H1 (cell line): ENCODE measurements at regions not wholly inside any gene's neighbourhood (a gene's known extent, or its start where the extent isn't known, plus 50 kb on each side); places are given as distances from the start of the nearest gene placed in this dataset.

Source experiments
- CTCF ChIA-PET: fragments of 300-600 bp; sonication (Branson Sonifier 250); formaldehyde crosslinking; loops from one replicate; lab custom pipeline; 2021; ENCODE audit not compliant: partially characterized antibody; lab: Charles Lee
- POLR2A ChIA-PET: fragments of 300-600 bp; sonication (Branson Sonifier 250); formaldehyde crosslinking; loops from one replicate; lab custom pipeline; 2021; ENCODE audit warnings: inconsistent platforms; ENCODE audit not compliant: partially characterized antibody; lab: Charles Lee
- DNase-seq, 2 experiments: peaks; one replicate each; pipeline versions ENCODE4 v3.0.0 to v3.0.0-alpha.2; 2010 to 2022; ENCODE audit warnings: low spot score in 2 of 2, low read depth in 1 of 2, mixed read lengths in 1 of 2
- FAIRE-seq: peaks from 2 replicates; lab custom pipeline; 2011; peaks lifted over from hg19 to GRCh38; lab: Jason Lieb, UNC
- H2AFZ ChIP-seq: 2 replicates; pipeline ENCODE4 v1.8.1; 2012; ENCODE audit warnings: low read length, inconsistent platforms
- H2AK5ac ChIP-seq: 2 replicates; pipeline ENCODE4 v1.6.1; 2013; ENCODE audit warnings: low read depth, low read length
- H2BK120ac ChIP-seq: replicated peaks from 2 replicates; pipeline ENCODE3; 2013; ENCODE audit warnings: low read depth, low read length, inconsistent platforms
- H2BK12ac ChIP-seq: 2 replicates; pipeline ENCODE4 v1.6.1; 2013; ENCODE audit warnings: low read depth, low read length
- H2BK15ac ChIP-seq: 2 replicates; pipeline ENCODE4 v1.6.1; 2013; ENCODE audit warnings: low read length
- H2BK20ac ChIP-seq: 2 replicates; pipeline ENCODE4 v1.6.1; 2013; ENCODE audit warnings: low read length
- H2BK5ac ChIP-seq: 2 replicates; pipeline ENCODE4 v1.6.1; 2013; ENCODE audit warnings: low read depth, low read length
- H3K14ac ChIP-seq: 2 replicates; pipeline ENCODE4 v1.6.1; 2013; ENCODE audit warnings: inconsistent platforms; ENCODE audit not compliant: insufficient read length
- H3K18ac ChIP-seq: 2 replicates; pipeline ENCODE4 v1.6.1; 2013; ENCODE audit warnings: low read length; ENCODE audit errors: extremely low read depth
- H3K23ac ChIP-seq: 2 replicates; pipeline ENCODE4 v1.6.1; 2013; ENCODE audit warnings: inconsistent platforms; ENCODE audit not compliant: insufficient read length
- H3K23me2 ChIP-seq: 2 replicates; pipeline ENCODE4 v1.6.1; 2013; ENCODE audit warnings: low read depth, low read length
- H3K27ac ChIP-seq: 2 replicates; pipeline ENCODE4 v1.6.1; 2011; ENCODE audit warnings: low read depth, low read length, inconsistent platforms
- H3K27me3 ChIP-seq, 4 experiments: replicated peaks in 1 of 4; 1 replicate in 1 of 4; 2 replicates in 3 of 4; pipeline versions ENCODE4 v1.6.1 to v1.8.1; 2011 to 2013; ENCODE audit warnings: low read length in 3 of 4, mild to moderate bottlenecking in 3 of 4, inconsistent platforms in 2 of 4, mixed read lengths in 2 of 4, moderate library complexity in 1 of 4; ENCODE audit not compliant: control insufficient read depth in 3 of 4, insufficient read depth in 3 of 4; ENCODE audit errors: extremely low read depth in 1 of 4
- H3K36me3 ChIP-seq, 4 experiments: 2 replicates each; pipeline versions ENCODE4 v1.6.1 to v1.8.1; 2011 to 2013; ENCODE audit warnings: mild to moderate bottlenecking in 4 of 4, low read length in 3 of 4, moderate library complexity in 2 of 4, control low read depth in 1 of 4, inconsistent platforms in 1 of 4; ENCODE audit not compliant: insufficient read depth in 4 of 4, control insufficient read depth in 2 of 4
- H3K4ac ChIP-seq: replicated peaks from 2 replicates; pipeline ENCODE3; 2013; ENCODE audit warnings: low read length, low read depth, mixed read lengths, inconsistent platforms; ENCODE audit not compliant: insufficient read length
- H3K4me1 ChIP-seq, 4 experiments: replicated peaks in 1 of 4; 1 replicate in 1 of 4; 2 replicates in 3 of 4; pipeline versions ENCODE4 v1.6.1 to v1.8.1; 2011 to 2013; ENCODE audit warnings: low read length in 3 of 4, inconsistent platforms in 2 of 4, mixed read lengths in 1 of 4; ENCODE audit not compliant: insufficient read depth in 4 of 4, control insufficient read depth in 3 of 4
- H3K4me2 ChIP-seq, 2 experiments: 2 replicates each; pipeline versions ENCODE4 v1.6.1 to v1.8.1; 2011 to 2013; ENCODE audit warnings: low read depth in 2 of 2, low read length in 2 of 2, control low read depth in 1 of 2, inconsistent platforms in 1 of 2, mild to moderate bottlenecking in 1 of 2; ENCODE audit not compliant: insufficient read depth in 1 of 2
- H3K4me3 ChIP-seq, 4 experiments: fragments of 200-600, 300-600 bp in 1 of 4; sonication (generic), shearing (Covaris generic), sonication (Bioruptor Twin) in 1 of 4; 2 replicates each; pipeline versions ENCODE4 v1.5.1 to v1.8.1; 2011 to 2016; ENCODE audit warnings: low read length in 4 of 4, low read depth in 3 of 4, control low read depth in 2 of 4, inconsistent platforms in 2 of 4, mild to moderate bottlenecking in 2 of 4, mixed read lengths in 1 of 4, moderate library complexity in 1 of 4; ENCODE audit not compliant: insufficient read depth in 2 of 4; ENCODE audit errors: extremely low read depth in 1 of 4
- H3K56ac ChIP-seq: replicated peaks from 2 replicates; pipeline ENCODE3; 2013; ENCODE audit warnings: low read depth, mild to moderate bottlenecking, mixed read lengths, low read length, inconsistent platforms; ENCODE audit not compliant: insufficient read length
- H3K79me1 ChIP-seq: 2 replicates; pipeline ENCODE4 v1.6.1; 2013; ENCODE audit warnings: low read depth, low read length, control low read depth
- H3K79me2 ChIP-seq, 2 experiments: 2 replicates each; pipeline versions ENCODE4 v1.6.1 to v1.8.1; 2012 to 2013; ENCODE audit warnings: low read length in 2 of 2, mild to moderate bottlenecking in 2 of 2, inconsistent platforms in 1 of 2; ENCODE audit not compliant: insufficient read depth in 2 of 2, control insufficient read depth in 1 of 2
- H3K9ac ChIP-seq, 4 experiments: replicated peaks in 1 of 4; 1 replicate in 1 of 4; 2 replicates in 3 of 4; pipeline versions ENCODE4 v1.6.1 to v1.8.1; 2011 to 2013; ENCODE audit warnings: low read depth in 3 of 4, low read length in 3 of 4, control low read depth in 2 of 4, mild to moderate bottlenecking in 2 of 4, moderate library complexity in 2 of 4, inconsistent platforms in 1 of 4; ENCODE audit errors: extremely low read depth in 1 of 4
- H3K9me3 ChIP-seq, 2 experiments: 2 replicates each; pipeline versions ENCODE4 v1.6.1 to v1.8.1; 2012 to 2013; ENCODE audit warnings: mild to moderate bottlenecking in 2 of 2, moderate library complexity in 2 of 2, control low read depth in 1 of 2, inconsistent platforms in 1 of 2, low read depth in 1 of 2, low read length in 1 of 2, mixed read lengths in 1 of 2; ENCODE audit not compliant: insufficient read depth in 2 of 2
- H4K20me1 ChIP-seq, 2 experiments: replicated peaks in 1 of 2; 2 replicates each; pipeline versions ENCODE3 to v1.8.1; 2011 to 2013; ENCODE audit warnings: inconsistent platforms in 2 of 2, low read length in 2 of 2, mild to moderate bottlenecking in 1 of 2; ENCODE audit not compliant: insufficient read depth in 2 of 2, control insufficient read depth in 1 of 2
- H4K5ac ChIP-seq: 2 replicates; pipeline ENCODE4 v1.6.1; 2013; ENCODE audit warnings: low read length, low read depth, mixed read lengths, inconsistent platforms; ENCODE audit not compliant: insufficient read length
- H4K8ac ChIP-seq: 2 replicates; pipeline ENCODE4 v1.8.0; 2013; ENCODE audit warnings: mild to moderate bottlenecking, moderate library complexity, low read length, inconsistent platforms; ENCODE audit not compliant: insufficient read depth; ENCODE audit errors: extremely low read depth
- H4K91ac ChIP-seq: replicated peaks from 2 replicates; pipeline ENCODE3; 2013; ENCODE audit warnings: low read length, mixed read lengths, inconsistent platforms; ENCODE audit not compliant: insufficient read length
- BCL11A ChIP-seq, 2 experiments: IDR thresholded peaks; one replicate each; pipeline ENCODE4 v1.6.1; 2011; ENCODE audit warnings: low read depth in 2 of 2, low read length in 2 of 2, mild to moderate bottlenecking in 2 of 2
- RBBP5 ChIP-seq: IDR thresholded peaks from 2 replicates; pipeline ENCODE4 v1.7.1; 2012; ENCODE audit warnings: low read depth, mild to moderate bottlenecking, inconsistent platforms, low read length, moderate library complexity, borderline replicate concordance
- SUZ12 ChIP-seq: fragments of 200-600 bp; sonication (generic); IDR thresholded peaks from 2 replicates; pipeline ENCODE4 v1.6.1; 2012; ENCODE audit warnings: mild to moderate bottlenecking, inconsistent platforms, low read length, moderate library complexity, mixed read lengths
- TAF1 ChIP-seq: IDR thresholded peaks from 2 replicates; pipeline ENCODE4 v1.6.1; 2011; ENCODE audit warnings: mild to moderate bottlenecking, low read depth, low read length
- TCF12 ChIP-seq: IDR thresholded peaks from 2 replicates; pipeline ENCODE4 v1.6.1; 2011; ENCODE audit warnings: low read depth, mild to moderate bottlenecking, low read length
- WGBS, 2 experiments: shearing (Covaris generic) in 1 of 2; methylation state at CpG; one replicate each; pipeline versions ENCODE4 v1.1.6 to v1.1.7; 2013 to 2015; ENCODE audit warnings: low lambda C conversion rate in 2 of 2, mixed read lengths in 2 of 2, inconsistent platforms in 1 of 2, low coverage in 1 of 2, missing lambda C conversion rate in 1 of 2; ENCODE audit not compliant: insufficient replicate concordance in 2 of 2, insufficient coverage in 1 of 2, insufficient read length in 1 of 2; ENCODE audit errors: extremely low coverage in 1 of 2, missing lambda C conversion rate in 1 of 2; 5-methylcytosine and 5-hydroxymethylcytosine counted together

- Histone ChIP-seq H3K4ac (no peak overlapping the region), H3K4me1 (no peaks in the 10 kb centered on the region; a peak in 1 of 7 replicates), H3K9ac (no peak overlapping the region), H4K91ac (no peak overlapping the region), H3K4me2 (no peak overlapping the region), H3K9me3 (no peaks in the 10 kb centered on the region), H3K27me3 (0 out of 7 replicates have a peak, but pooled peaks cover 0 to 3% (median 0%) of the 10 kb centered on the region in 4 experiments), H2AK5ac (no peak overlapping the region), H3K79me1 (no peaks in the 10 kb centered on the region), H4K8ac (no peak overlapping the region), H2BK15ac (no peak overlapping the region), H4K20me1 (peaks cover 0 to under 1% of the 10 kb centered on the region in 2 experiments), H3K18ac (no peak overlapping the region), H2AFZ (no peak overlapping the region), H3K36me3 (no peaks in the 10 kb centered on the region), H3K79me2 (no peaks in the 10 kb centered on the region), H3K14ac (no peak overlapping the region), H2BK5ac (no peak overlapping the region), H3K27ac (no peak overlapping the region), H2BK120ac (no peak overlapping the region), H3K56ac (no peak overlapping the region), H3K23me2 (peaks cover 1% of the 10 kb centered on the region; the same call in 1 of the 2 replicates), H3K23ac (no peak overlapping the region), H4K5ac (no peak overlapping the region), H3K4me3 (no peak overlapping the region), H2BK12ac (no peak overlapping the region), H2BK20ac (no peak overlapping the region)
- TF ChIP-seq TCF12 (no peak), BCL11A (IDR thresholded peaks at IDR 0.05; ENCODE audit: low read depth in 2 of 2, low read length in 2 of 2) (no peak), SUZ12 (no peak), TAF1 (no peak), RBBP5 (no peak)
- ChIA-PET POLR2A (no interaction called here), CTCF (interaction anchor here (1.1 to 1.7 kb wide), 6 partner anchors 12 to 60 kb away, joined by 3 to 4 read pairs (median 3); no protein-coding TSS in a partner anchor)
- FAIRE-seq (no peak), DNase-seq (no peak)
- 86% methylated on average over 3 of the region's 3 CpGs; no CpG with 5 or more reads in 1 of the 2 experiments for WGBS, 2 experiments
Observed at GRCh38 chr1:110727246-110727645, 52.5 kb upstream of the KCNA3 start.
